Transverse colon (tissue), 4 donors: ENCODE measurements at regions not wholly inside any gene's neighbourhood (a gene's known extent, or its start where the extent isn't known, plus 50 kb on each side); places are given as distances from the start of the nearest gene placed in this dataset.

ENCODE experiments used
- CTCF ChIP-seq, 5 experiments: fragments of 200-600 bp in 3 of 5; fragments of 450-650 bp in 2 of 5; sonication (generic) in 3 of 5; IDR thresholded peaks; 1 replicate in 2 of 5; 2 replicates in 3 of 5; pipeline ENCODE4 v1.5.1; 2016 to 2017; ENCODE audit warnings: antibody characterized with exemption in 5 of 5, inconsistent platforms in 3 of 5, mild to moderate bottlenecking in 2 of 5, moderate library complexity in 1 of 5
- EP300 ChIP-seq: sonication (generic); formaldehyde crosslinking; IDR thresholded peaks from one replicate; pipeline ENCODE4 v1.6.1; 2017; ENCODE audit warnings: antibody characterized with exemption, low read depth
- POLR2AphosphoS5 ChIP-seq, 3 donors: sonication (generic); formaldehyde crosslinking; IDR thresholded peaks; one replicate each; pipeline ENCODE4 v1.6.1; 2016; ENCODE audit warnings: antibody characterized with exemption in 3 of 3

- TF ChIP-seq CTCF (IDR thresholded peaks at IDR 0.05) (no peak), POLR2AphosphoS5 (IDR thresholded peaks at IDR 0.05) (no peak), EP300 (no peak)
Measured at GRCh38 chr3:187946163-187946691, 201.0 kb upstream of the BCL6 start.
